ENCODE measurements at regions not wholly inside any gene's neighbourhood (a gene's known extent, or its start where the extent isn't known, plus 50 kb on each side); places are given as distances from the start of the nearest gene placed in this dataset.

GRCh38 chr10:123294886-123295285, 140.7 kb downstream of the BUB3 start:
- H3K4me1 ChIP-seq (ENCODE audit: insufficient read depth, low read length) = no peaks in the 10 kb centered on the region
- WGBS (ENCODE audit: low lambda C conversion rate) = 52% methylated on average over 4 of the region's 4 CpGs
- no peaks in the 10 kb centered on the region for H3K36me3 ChIP-seq (replicated peaks in 1 of 2; ENCODE audit: control insufficient read depth in 1 of 2, insufficient read depth in 2 of 2, low read length in 2 of 2)
- ChIA-PET POLR2A (no interaction called here), CTCF (ENCODE audit: low intra/inter-chr PET ratio, low total read pairs) (no interaction called here)
- H3K9ac ChIP-seq (ENCODE audit: insufficient read depth, low read depth, low read length) = no peak overlapping the region
- H3K9me3 ChIP-seq (ENCODE audit: low read length) = no peaks in the 10 kb centered on the region
- no peak for FAIRE-seq
- no peak for ATAC-seq
- H3K4me3 ChIP-seq (replicated peaks in 1 of 3; ENCODE audit: insufficient read depth in 1 of 3, low read depth in 2 of 3, low read length in 3 of 3) = no peak overlapping the region
- no peaks in the 10 kb centered on the region for H3K79me2 ChIP-seq (ENCODE audit: insufficient read depth, low read length)
- no peak overlapping the region for H3K27ac ChIP-seq (ENCODE audit: extremely low read length, insufficient read depth, low read length)
- TF ChIP-seq SAP130 (CRISPR knock-in tag; IDR thresholded peaks at IDR 0.05; ENCODE audit: low read depth) = no peak
- TF ChIP-seq MAZ (IDR thresholded peaks at IDR 0.05; ENCODE audit: borderline replicate concordance, low read depth, low read length) = no peak
- TF ChIP-seq MAZ (CRISPR knock-in tag; IDR thresholded peaks at IDR 0.05; ENCODE audit: low read depth) = no peak
- TF ChIP-seq, protein P1, sequence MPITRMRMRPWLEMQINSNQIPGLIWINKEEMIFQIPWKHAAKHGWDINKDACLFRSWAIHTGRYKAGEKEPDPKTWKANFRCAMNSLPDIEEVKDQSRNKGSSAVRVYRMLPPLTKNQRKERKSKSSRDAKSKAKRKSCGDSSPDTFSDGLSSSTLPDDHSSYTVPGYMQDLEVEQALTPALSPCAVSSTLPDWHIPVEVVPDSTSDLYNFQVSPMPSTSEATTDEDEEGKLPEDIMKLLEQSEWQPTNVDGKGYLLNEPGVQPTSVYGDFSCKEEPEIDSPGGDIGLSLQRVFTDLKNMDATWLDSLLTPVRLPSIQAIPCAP (CRISPR knock-in tag; IDR thresholded peaks at IDR 0.05; ENCODE audit: low read depth) = no peak
- no peak for TF ChIP-seq KLF12 (CRISPR knock-in tag; IDR thresholded peaks at IDR 0.05; ENCODE audit: borderline replicate concordance)
- TF ChIP-seq ZNF263 (CRISPR knock-in tag; IDR thresholded peaks at IDR 0.05) = no peak
- TF ChIP-seq SOX13 (IDR thresholded peaks at IDR 0.05) = no peak
- TF ChIP-seq SOX13 (CRISPR knock-in tag; conservative IDR thresholded peaks at IDR 0.05 in 1 of 2, IDR thresholded peaks at IDR 0.05 in 1 of 2) = no peak
- no peak for TF ChIP-seq ZNF235 (CRISPR knock-in tag; IDR thresholded peaks at IDR 0.05; ENCODE audit: borderline replicate concordance)
- no peak for TF ChIP-seq ZNF382 (CRISPR knock-in tag; IDR thresholded peaks at IDR 0.05; ENCODE audit: borderline replicate concordance)
- TF ChIP-seq, protein P2, sequence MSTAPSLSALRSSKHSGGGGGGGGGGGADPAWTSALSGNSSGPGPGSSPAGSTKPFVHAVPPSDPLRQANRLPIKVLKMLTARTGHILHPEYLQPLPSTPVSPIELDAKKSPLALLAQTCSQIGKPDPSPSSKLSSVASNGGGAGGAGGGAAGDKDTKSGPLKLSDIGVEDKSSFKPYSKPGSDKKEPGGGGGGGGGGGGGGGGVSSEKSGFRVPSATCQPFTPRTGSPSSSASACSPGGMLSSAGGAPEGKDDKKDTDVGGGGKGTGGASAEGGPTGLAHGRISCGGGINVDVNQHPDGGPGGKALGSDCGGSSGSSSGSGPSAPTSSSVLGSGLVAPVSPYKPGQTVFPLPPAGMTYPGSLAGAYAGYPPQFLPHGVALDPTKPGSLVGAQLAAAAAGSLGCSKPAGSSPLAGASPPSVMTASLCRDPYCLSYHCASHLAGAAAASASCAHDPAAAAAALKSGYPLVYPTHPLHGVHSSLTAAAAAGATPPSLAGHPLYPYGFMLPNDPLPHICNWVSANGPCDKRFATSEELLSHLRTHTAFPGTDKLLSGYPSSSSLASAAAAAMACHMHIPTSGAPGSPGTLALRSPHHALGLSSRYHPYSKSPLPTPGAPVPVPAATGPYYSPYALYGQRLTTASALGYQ (CRISPR knock-in tag; IDR thresholded peaks at IDR 0.05) = no peak
- H3K27me3 ChIP-seq (ENCODE audit: control insufficient read depth in 1 of 2, insufficient read depth in 2 of 2, low read length in 2 of 2) = no peaks in the 10 kb centered on the region
- H3K4me2 ChIP-seq (ENCODE audit: low read depth, low read length) = no peak overlapping the region
- H4K20me1 ChIP-seq (ENCODE audit: insufficient read depth, low read length) = no peaks in the 10 kb centered on the region
- DNase-seq (ENCODE audit: low spot score) = no peak
- in situ Hi-C loops (cut with HindIII; ENCODE audit: extremely low pct_ligation_motif_present, low pct_unique_long_range_greater_than_20kb) (no loop called here), intact Hi-C loops (cut with micrococcal nuclease; ENCODE audit: unreplicated experiment) (no loop called here)
- no TSS peak for BruUV-seq (replicated peaks)
- no peak overlapping the region for H2AFZ ChIP-seq (ENCODE audit: low read length)

Data from HepG2 (cell line).